ENCODE measurements at regions not wholly inside any gene's neighbourhood (a gene's known extent, or its start where the extent isn't known, plus 50 kb on each side); places are given as distances from the start of the nearest gene placed in this dataset.

GRCh38 chr6:144678844-144679243 lies 393.7 kb downstream of the UTRN start:
- TF ChIP-seq ATF3 (IDR thresholded peaks at IDR 0.05; ENCODE audit: insufficient read depth, low read depth, low read length) (no peak), EP300 (IDR thresholded peaks at IDR 0.05; ENCODE audit: borderline replicate concordance in 1 of 2, low read depth in 2 of 2, low read length in 2 of 2) (no peak), CTCF (IDR thresholded peaks at IDR 0.05; ENCODE audit: control extremely low read depth in 1 of 3, insufficient read depth in 1 of 3, low read depth in 1 of 3, low read length in 3 of 3) (no peak), POLR2A (IDR thresholded peaks at IDR 0.05; ENCODE audit: control extremely low read depth in 1 of 2, low read depth in 2 of 2, low read length in 2 of 2) (no peak), SP1 (IDR thresholded peaks at IDR 0.05; ENCODE audit: low read depth, low read length) (no peak), RNF2 (IDR thresholded peaks at IDR 0.05; ENCODE audit: borderline replicate concordance, low read depth, low read length, missing control alignments, poor library complexity, severe bottlenecking) (no peak), ATF2 (IDR thresholded peaks at IDR 0.05; ENCODE audit: low read length) (no peak), EZH2 (IDR thresholded peaks at IDR 0.05; ENCODE audit: low read depth, low read length, severe bottlenecking) (no peak), KDM1A (IDR thresholded peaks at IDR 0.05; ENCODE audit: borderline replicate concordance, low read length) (no peak)

All from H1 (cell line).